H1 (cell line): ENCODE measurements at regions not wholly inside any gene's neighbourhood (a gene's known extent, or its start where the extent isn't known, plus 50 kb on each side); places are given as distances from the start of the nearest gene placed in this dataset.

Experiments used
- CTCF ChIA-PET: fragments of 300-600 bp; sonication (Branson Sonifier 250); formaldehyde crosslinking; loops from one replicate; lab custom pipeline; 2021; ENCODE audit not compliant: partially characterized antibody; lab: Charles Lee
- POLR2A ChIA-PET: fragments of 300-600 bp; sonication (Branson Sonifier 250); formaldehyde crosslinking; loops from one replicate; lab custom pipeline; 2021; ENCODE audit warnings: inconsistent platforms; ENCODE audit not compliant: partially characterized antibody; lab: Charles Lee
- DNase-seq, 2 experiments: peaks; one replicate each; pipeline versions ENCODE4 v3.0.0 to v3.0.0-alpha.2; 2010 to 2022; ENCODE audit warnings: low spot score in 2 of 2, low read depth in 1 of 2, mixed read lengths in 1 of 2
- FAIRE-seq: peaks from 2 replicates; lab custom pipeline; 2011; peaks lifted over from hg19 to GRCh38; lab: Jason Lieb, UNC
- H2AFZ ChIP-seq: 2 replicates; pipeline ENCODE4 v1.8.1; 2012; ENCODE audit warnings: low read length, inconsistent platforms
- H2AK5ac ChIP-seq: 2 replicates; pipeline ENCODE4 v1.6.1; 2013; ENCODE audit warnings: low read depth, low read length
- H2BK120ac ChIP-seq: replicated peaks from 2 replicates; pipeline ENCODE3; 2013; ENCODE audit warnings: low read depth, low read length, inconsistent platforms
- H2BK12ac ChIP-seq: 2 replicates; pipeline ENCODE4 v1.6.1; 2013; ENCODE audit warnings: low read depth, low read length
- H2BK15ac ChIP-seq: 2 replicates; pipeline ENCODE4 v1.6.1; 2013; ENCODE audit warnings: low read length
- H2BK20ac ChIP-seq: 2 replicates; pipeline ENCODE4 v1.6.1; 2013; ENCODE audit warnings: low read length
- H2BK5ac ChIP-seq: 2 replicates; pipeline ENCODE4 v1.6.1; 2013; ENCODE audit warnings: low read depth, low read length
- H3K14ac ChIP-seq: 2 replicates; pipeline ENCODE4 v1.6.1; 2013; ENCODE audit warnings: inconsistent platforms; ENCODE audit not compliant: insufficient read length
- H3K18ac ChIP-seq: 2 replicates; pipeline ENCODE4 v1.6.1; 2013; ENCODE audit warnings: low read length; ENCODE audit errors: extremely low read depth
- H3K23ac ChIP-seq: 2 replicates; pipeline ENCODE4 v1.6.1; 2013; ENCODE audit warnings: inconsistent platforms; ENCODE audit not compliant: insufficient read length
- H3K23me2 ChIP-seq: 2 replicates; pipeline ENCODE4 v1.6.1; 2013; ENCODE audit warnings: low read depth, low read length
- H3K27ac ChIP-seq: 2 replicates; pipeline ENCODE4 v1.6.1; 2011; ENCODE audit warnings: low read depth, low read length, inconsistent platforms
- H3K27me3 ChIP-seq, 4 experiments: replicated peaks in 1 of 4; 1 replicate in 1 of 4; 2 replicates in 3 of 4; pipeline versions ENCODE4 v1.6.1 to v1.8.1; 2011 to 2013; ENCODE audit warnings: low read length in 3 of 4, mild to moderate bottlenecking in 3 of 4, inconsistent platforms in 2 of 4, mixed read lengths in 2 of 4, moderate library complexity in 1 of 4; ENCODE audit not compliant: control insufficient read depth in 3 of 4, insufficient read depth in 3 of 4; ENCODE audit errors: extremely low read depth in 1 of 4
- H3K36me3 ChIP-seq, 4 experiments: 2 replicates each; pipeline versions ENCODE4 v1.6.1 to v1.8.1; 2011 to 2013; ENCODE audit warnings: mild to moderate bottlenecking in 4 of 4, low read length in 3 of 4, moderate library complexity in 2 of 4, control low read depth in 1 of 4, inconsistent platforms in 1 of 4; ENCODE audit not compliant: insufficient read depth in 4 of 4, control insufficient read depth in 2 of 4
- H3K4ac ChIP-seq: replicated peaks from 2 replicates; pipeline ENCODE3; 2013; ENCODE audit warnings: low read length, low read depth, mixed read lengths, inconsistent platforms; ENCODE audit not compliant: insufficient read length
- H3K4me1 ChIP-seq, 4 experiments: replicated peaks in 1 of 4; 1 replicate in 1 of 4; 2 replicates in 3 of 4; pipeline versions ENCODE4 v1.6.1 to v1.8.1; 2011 to 2013; ENCODE audit warnings: low read length in 3 of 4, inconsistent platforms in 2 of 4, mixed read lengths in 1 of 4; ENCODE audit not compliant: insufficient read depth in 4 of 4, control insufficient read depth in 3 of 4
- H3K4me2 ChIP-seq, 2 experiments: 2 replicates each; pipeline versions ENCODE4 v1.6.1 to v1.8.1; 2011 to 2013; ENCODE audit warnings: low read depth in 2 of 2, low read length in 2 of 2, control low read depth in 1 of 2, inconsistent platforms in 1 of 2, mild to moderate bottlenecking in 1 of 2; ENCODE audit not compliant: insufficient read depth in 1 of 2
- H3K4me3 ChIP-seq, 4 experiments: fragments of 200-600, 300-600 bp in 1 of 4; sonication (generic), shearing (Covaris generic), sonication (Bioruptor Twin) in 1 of 4; 2 replicates each; pipeline versions ENCODE4 v1.5.1 to v1.8.1; 2011 to 2016; ENCODE audit warnings: low read length in 4 of 4, low read depth in 3 of 4, control low read depth in 2 of 4, inconsistent platforms in 2 of 4, mild to moderate bottlenecking in 2 of 4, mixed read lengths in 1 of 4, moderate library complexity in 1 of 4; ENCODE audit not compliant: insufficient read depth in 2 of 4; ENCODE audit errors: extremely low read depth in 1 of 4
- H3K56ac ChIP-seq: replicated peaks from 2 replicates; pipeline ENCODE3; 2013; ENCODE audit warnings: low read depth, mild to moderate bottlenecking, mixed read lengths, low read length, inconsistent platforms; ENCODE audit not compliant: insufficient read length
- H3K79me1 ChIP-seq: 2 replicates; pipeline ENCODE4 v1.6.1; 2013; ENCODE audit warnings: low read depth, low read length, control low read depth
- H3K79me2 ChIP-seq, 2 experiments: 2 replicates each; pipeline versions ENCODE4 v1.6.1 to v1.8.1; 2012 to 2013; ENCODE audit warnings: low read length in 2 of 2, mild to moderate bottlenecking in 2 of 2, inconsistent platforms in 1 of 2; ENCODE audit not compliant: insufficient read depth in 2 of 2, control insufficient read depth in 1 of 2
- H3K9ac ChIP-seq, 4 experiments: replicated peaks in 1 of 4; 1 replicate in 1 of 4; 2 replicates in 3 of 4; pipeline versions ENCODE4 v1.6.1 to v1.8.1; 2011 to 2013; ENCODE audit warnings: low read depth in 3 of 4, low read length in 3 of 4, control low read depth in 2 of 4, mild to moderate bottlenecking in 2 of 4, moderate library complexity in 2 of 4, inconsistent platforms in 1 of 4; ENCODE audit errors: extremely low read depth in 1 of 4
- H3K9me3 ChIP-seq, 2 experiments: 2 replicates each; pipeline versions ENCODE4 v1.6.1 to v1.8.1; 2012 to 2013; ENCODE audit warnings: mild to moderate bottlenecking in 2 of 2, moderate library complexity in 2 of 2, control low read depth in 1 of 2, inconsistent platforms in 1 of 2, low read depth in 1 of 2, low read length in 1 of 2, mixed read lengths in 1 of 2; ENCODE audit not compliant: insufficient read depth in 2 of 2
- H4K20me1 ChIP-seq, 2 experiments: replicated peaks in 1 of 2; 2 replicates each; pipeline versions ENCODE3 to v1.8.1; 2011 to 2013; ENCODE audit warnings: inconsistent platforms in 2 of 2, low read length in 2 of 2, mild to moderate bottlenecking in 1 of 2; ENCODE audit not compliant: insufficient read depth in 2 of 2, control insufficient read depth in 1 of 2
- H4K5ac ChIP-seq: 2 replicates; pipeline ENCODE4 v1.6.1; 2013; ENCODE audit warnings: low read length, low read depth, mixed read lengths, inconsistent platforms; ENCODE audit not compliant: insufficient read length
- H4K8ac ChIP-seq: 2 replicates; pipeline ENCODE4 v1.8.0; 2013; ENCODE audit warnings: mild to moderate bottlenecking, moderate library complexity, low read length, inconsistent platforms; ENCODE audit not compliant: insufficient read depth; ENCODE audit errors: extremely low read depth
- H4K91ac ChIP-seq: replicated peaks from 2 replicates; pipeline ENCODE3; 2013; ENCODE audit warnings: low read length, mixed read lengths, inconsistent platforms; ENCODE audit not compliant: insufficient read length
- KDM1A ChIP-seq: fragments of 200-600, 300-600 bp; sonication (generic); IDR thresholded peaks from 2 replicates; pipeline ENCODE4 v1.7.1; 2016; ENCODE audit warnings: mild to moderate bottlenecking, low read length, borderline replicate concordance
- WGBS, 2 experiments: shearing (Covaris generic) in 1 of 2; methylation state at CpG; one replicate each; pipeline versions ENCODE4 v1.1.6 to v1.1.7; 2013 to 2015; ENCODE audit warnings: low lambda C conversion rate in 2 of 2, mixed read lengths in 2 of 2, inconsistent platforms in 1 of 2, low coverage in 1 of 2, missing lambda C conversion rate in 1 of 2; ENCODE audit not compliant: insufficient replicate concordance in 2 of 2, insufficient coverage in 1 of 2, insufficient read length in 1 of 2; ENCODE audit errors: extremely low coverage in 1 of 2, missing lambda C conversion rate in 1 of 2; 5-methylcytosine and 5-hydroxymethylcytosine counted together

- Histone ChIP-seq H3K79me1 (no peaks in the 10 kb centered on the region), H3K56ac (no peak overlapping the region), H3K4me1 (no peaks in the 10 kb centered on the region; a peak in 1 of 7 replicates), H2BK5ac (no peak overlapping the region), H3K4me2 (no peak overlapping the region), H3K9me3 (peaks cover 0 to 2% of the 10 kb centered on the region in 2 experiments; a peak in 1 of 4 replicates), H3K23me2 (no peaks in the 10 kb centered on the region), H3K79me2 (no peaks in the 10 kb centered on the region), H4K20me1 (no peaks in the 10 kb centered on the region), H2AFZ (no peak overlapping the region), H2BK20ac (no peak overlapping the region), H3K4ac (no peak overlapping the region), H2BK15ac (no peak overlapping the region), H3K27ac (no peak overlapping the region), H4K91ac (no peak overlapping the region), H3K9ac (no peak overlapping the region), H2BK12ac (no peak overlapping the region), H2BK120ac (no peak overlapping the region), H3K23ac (no peak overlapping the region), H3K18ac (no peak overlapping the region), H3K36me3 (no peaks in the 10 kb centered on the region), H3K27me3 (no peaks in the 10 kb centered on the region), H2AK5ac (no peak overlapping the region), H3K4me3 (no peak overlapping the region), H3K14ac (no peak overlapping the region), H4K5ac (no peak overlapping the region), H4K8ac (no peak overlapping the region)
- ChIA-PET CTCF (interaction anchor here (1.7 kb wide), 1 partner anchor 11 kb away, joined by 3 read pairs; no protein-coding TSS in a partner anchor), POLR2A (no interaction called here)
- 95% methylated on average over 10 of the region's 10 CpGs; no CpG with 5 or more reads in 1 of the 2 experiments for WGBS, 2 experiments
- no peak for DNase-seq
- FAIRE-seq: no peak
- TF ChIP-seq KDM1A: no peak
These were observed 116.4 kb downstream of the PDCL3 start for GRCh38 chr2:100679211-100679610.
